Left lung (tissue), 4 donors: ENCODE measurements at regions not wholly inside any gene's neighbourhood (a gene's known extent, or its start where the extent isn't known, plus 50 kb on each side); places are given as distances from the start of the nearest gene placed in this dataset.

ENCODE experiments used
- ATAC-seq: fragments of 200-7000 bp; cut with Tn5 transposase; one replicate; pipeline ENCODE4 v1.9.1; 2020; ENCODE audit warnings: moderate library complexity
- DNase-seq, 4 donors: peaks; one replicate each; pipeline ENCODE4 v3.0.0-alpha.2; 2013 to 2020
- H3K27ac ChIP-seq, 2 donors: fragments of 200-600 bp; sonication (generic) in 1 of 2; one replicate each; pipeline versions ENCODE4 v1.5.0 to v1.8.0; 2020 to 2021
- H3K27me3 ChIP-seq, 2 donors: fragments of 200-600 bp; sonication (generic) in 1 of 2; one replicate each; pipeline versions ENCODE4 v1.5.0 to v1.8.0; 2020 to 2021
- H3K36me3 ChIP-seq, 2 donors: fragments of 200-600 bp; sonication (generic) in 1 of 2; one replicate each; pipeline versions ENCODE4 v1.5.0 to v1.8.0; 2020 to 2021
- H3K4me1 ChIP-seq, 2 donors: fragments of 200-600 bp; one replicate each; pipeline ENCODE4 v1.8.0; 2021
- H3K4me3 ChIP-seq, 2 donors: fragments of 200-600 bp; sonication (generic) in 1 of 2; one replicate each; pipeline versions ENCODE4 v1.5.0 to v1.8.0; 2020 to 2021; ENCODE audit warnings: mild to moderate bottlenecking in 1 of 2
- H3K9me3 ChIP-seq, 2 donors: fragments of 200-600 bp; sonication (generic) in 1 of 2; one replicate each; pipeline versions ENCODE4 v1.5.0 to v1.8.0; 2020 to 2021
- CTCF ChIP-seq, 2 donors: fragments of 200-600 bp; sonication (generic) in 1 of 2; IDR thresholded peaks; one replicate each; pipeline versions ENCODE4 v1.5.0 to v1.8.0; 2021; ENCODE audit warnings: antibody characterized with exemption in 2 of 2
- intact Hi-C, 2 donors: fragments of 100-400 bp; cut with DNase I; formaldehyde crosslinking; loops; one replicate each; pipeline versions ENCODE4 v1.11.2 to v1.14.2; 2022
- donor health status: DM: no; HTN: yes; CAD: no.
- donor health status: DM: no; HTN: no; CAD: no.

GRCh38 chr2:120415060-120415459 is 69.1 kb downstream of the INHBB start:
- H3K36me3 ChIP-seq: no peaks in the 10 kb centered on the region

GRCh38 chr2:120415728-120416509 is 70.0 kb downstream of the INHBB start:
- Histone ChIP-seq H3K36me3 (no peaks in the 10 kb centered on the region), H3K4me1 (no peaks in the 10 kb centered on the region), H3K27me3 (no peaks in the 10 kb centered on the region), H3K27ac (no peak overlapping the region), H3K4me3 (no peak overlapping the region), H3K9me3 (peaks cover 0 to 3% of the 10 kb centered on the region in 2 donors)
- no peak for TF ChIP-seq CTCF (IDR thresholded peaks at IDR 0.05)
- intact Hi-C loops: no loop called here
- no peak for DNase-seq
- ATAC-seq: no peak

More at GRCh38 chr2:120415060-120415459, 69.1 kb downstream of the INHBB start:
- no peak overlapping the region for H3K27ac ChIP-seq
- intact Hi-C loops: no loop called here
- H3K9me3 ChIP-seq: peaks cover 0 to 12% of the 10 kb centered on the region in 2 donors
- TF ChIP-seq CTCF (IDR thresholded peaks at IDR 0.05): no peak
- no peaks in the 10 kb centered on the region for H3K27me3 ChIP-seq
- no peak for DNase-seq
- no peak overlapping the region for H3K4me3 ChIP-seq
- no peaks in the 10 kb centered on the region for H3K4me1 ChIP-seq
- ATAC-seq: no peak

GRCh38 chr2:120418174-120418787 is 72.3 kb downstream of the INHBB start:
- no peak overlapping the region for H3K27ac ChIP-seq
- H3K36me3 ChIP-seq: no peaks in the 10 kb centered on the region
- TF ChIP-seq CTCF (IDR thresholded peaks at IDR 0.05): no peak
- H3K9me3 ChIP-seq: no peaks in the 10 kb centered on the region
- intact Hi-C loops: no loop called here
- ATAC-seq: no peak
- DNase-seq: no peak
- H3K4me3 ChIP-seq: no peak overlapping the region
- H3K4me1 ChIP-seq: no peaks in the 10 kb centered on the region
- peaks cover 0 to 3% of the 10 kb centered on the region in 2 donors for H3K27me3 ChIP-seq

GRCh38 chr2:120419073-120419472 is 73.1 kb downstream of the INHBB start:
- intact Hi-C loops: no loop called here
- ATAC-seq (no peak), DNase-seq (peak in 1 of 4 donors; percentile 61)
- TF ChIP-seq CTCF (IDR thresholded peaks at IDR 0.05): no peak
- H3K36me3 ChIP-seq: no peaks in the 10 kb centered on the region
- peaks cover 0 to 3% of the 10 kb centered on the region in 2 donors for H3K27me3 ChIP-seq
- no peaks in the 10 kb centered on the region for H3K4me1 ChIP-seq
- no peak overlapping the region for H3K4me3 ChIP-seq
- no peak overlapping the region for H3K27ac ChIP-seq
- no peaks in the 10 kb centered on the region for H3K9me3 ChIP-seq

- DNase-seq (no peak), ATAC-seq (no peak)
- Histone ChIP-seq H3K27me3 (peaks cover 0 to 3% of the 10 kb centered on the region in 2 donors), H3K9me3 (no peaks in the 10 kb centered on the region), H3K4me1 (no peaks in the 10 kb centered on the region), H3K36me3 (no peaks in the 10 kb centered on the region), H3K4me3 (no peak overlapping the region), H3K27ac (no peak overlapping the region)
- no peak for TF ChIP-seq CTCF (IDR thresholded peaks at IDR 0.05)
- intact Hi-C loops: no loop called here
Observed at GRCh38 chr2:120419955-120420354, 74.0 kb downstream of the INHBB start.
